ENCODE measurements at regions not wholly inside any gene's neighbourhood (a gene's known extent, or its start where the extent isn't known, plus 50 kb on each side); places are given as distances from the start of the nearest gene placed in this dataset.
A peak's percentile ranks its signal among the peaks of the same experiment; 100 is the strongest.
"Not testable (repeated sequence)": the region's sequence is repeated elsewhere in the genome, so short reads cannot be mapped to it uniquely, and the experiment has no call there.

DNA sequence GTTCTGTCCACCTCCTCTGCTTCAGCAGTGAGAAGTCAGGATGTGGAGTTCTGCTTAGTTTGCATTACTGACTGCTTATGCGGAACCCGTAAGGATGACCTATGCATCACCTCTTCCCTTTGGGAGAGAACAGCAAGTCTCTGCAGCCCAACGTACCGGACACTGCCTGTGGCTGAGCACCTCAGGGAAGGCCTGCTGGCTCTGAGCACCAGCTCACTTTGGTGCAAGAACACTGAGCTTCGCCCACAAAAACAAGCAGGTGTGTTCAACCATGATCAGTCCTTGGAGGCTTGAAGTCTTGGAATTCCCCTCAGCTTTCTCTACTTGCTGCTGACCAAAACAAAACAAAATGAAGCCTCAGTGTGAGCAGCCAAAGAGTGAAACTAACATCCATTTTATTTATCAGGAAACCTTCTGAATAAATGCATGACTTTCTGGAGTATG is 52.7 kb upstream of the NCK2 start:
- DNase-seq: no peak

DNA sequence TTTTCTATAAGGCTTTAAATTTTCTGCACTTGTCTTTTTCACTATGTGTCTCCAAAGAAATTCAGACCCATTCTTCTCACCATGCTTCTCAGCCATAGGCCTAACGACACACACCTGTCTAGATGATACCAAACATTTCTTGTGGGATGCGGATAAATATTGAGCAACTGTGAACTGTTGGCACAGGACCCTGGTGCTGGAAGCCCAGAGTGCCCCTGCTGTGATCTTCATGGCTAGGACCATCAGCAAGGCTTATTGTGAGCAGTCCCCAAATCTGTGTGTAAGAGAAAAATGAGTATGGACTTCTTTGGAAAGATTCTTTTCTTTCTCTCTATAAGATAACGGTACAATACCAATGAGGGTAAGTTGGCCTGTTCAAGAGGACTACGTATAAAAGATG is 54.1 kb upstream of the NCK2 start:
- DNase-seq: no peak

DNA sequence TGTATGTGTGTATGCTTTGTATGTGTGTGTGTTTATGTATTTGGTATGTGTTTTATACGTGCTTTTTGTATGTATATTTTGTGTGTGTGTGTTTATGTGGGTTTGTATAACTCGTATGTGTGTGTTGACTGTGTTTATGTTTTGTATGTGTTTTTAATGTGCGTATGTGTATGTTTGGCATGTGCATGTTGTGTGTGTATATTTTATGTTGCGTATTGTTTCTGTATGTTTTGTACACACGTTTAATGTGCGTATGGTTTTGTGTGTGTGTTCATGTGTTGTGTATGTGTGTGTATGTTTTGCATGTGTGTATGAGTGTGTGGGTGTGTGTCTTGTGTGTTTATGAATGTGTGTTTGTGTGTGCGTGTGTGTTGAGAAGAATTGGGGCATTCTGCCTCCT is 55.2 kb upstream of the NCK2 start:
- no peak for DNase-seq

DNA sequence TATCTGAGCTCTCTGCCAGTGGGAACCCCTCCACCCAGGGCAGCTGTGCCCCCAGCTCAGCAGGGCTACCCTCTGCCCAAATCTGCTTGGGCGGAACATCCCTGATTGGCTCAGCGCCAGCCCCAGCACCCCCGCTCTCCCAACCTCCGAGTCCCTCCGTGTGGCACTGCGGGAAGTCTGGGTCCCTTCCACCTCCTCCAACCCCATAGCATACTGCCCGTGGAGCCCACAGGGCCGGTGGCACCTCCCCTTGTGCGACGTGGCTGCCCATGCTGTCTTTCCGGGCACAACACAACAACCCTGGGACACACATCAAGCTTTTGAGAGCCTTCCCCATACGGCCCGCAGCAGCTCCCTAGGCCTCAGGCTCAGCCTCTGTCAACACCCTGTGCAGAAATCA is 55.8 kb upstream of the NCK2 start:
- no peak for DNase-seq

DNA sequence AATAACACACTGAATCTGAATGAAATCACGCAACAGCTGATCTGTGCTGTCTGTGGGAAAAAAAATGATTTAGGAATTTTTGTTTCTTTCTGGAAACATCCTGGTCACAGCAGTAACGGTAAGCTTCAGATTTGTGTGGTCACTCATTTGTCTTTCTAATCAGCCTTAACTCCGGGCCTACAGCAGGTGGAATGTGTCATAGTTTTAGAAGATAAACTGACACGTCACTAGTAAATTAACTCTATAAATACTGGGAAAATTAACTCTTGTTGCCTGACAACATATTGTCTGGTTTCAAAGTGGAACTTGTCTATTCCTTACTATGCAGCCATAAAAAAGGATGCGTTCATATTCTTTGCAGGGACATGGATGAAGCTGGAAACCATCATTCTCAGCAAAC is 58.1 kb upstream of the NCK2 start:
- no peak for DNase-seq

DNA sequence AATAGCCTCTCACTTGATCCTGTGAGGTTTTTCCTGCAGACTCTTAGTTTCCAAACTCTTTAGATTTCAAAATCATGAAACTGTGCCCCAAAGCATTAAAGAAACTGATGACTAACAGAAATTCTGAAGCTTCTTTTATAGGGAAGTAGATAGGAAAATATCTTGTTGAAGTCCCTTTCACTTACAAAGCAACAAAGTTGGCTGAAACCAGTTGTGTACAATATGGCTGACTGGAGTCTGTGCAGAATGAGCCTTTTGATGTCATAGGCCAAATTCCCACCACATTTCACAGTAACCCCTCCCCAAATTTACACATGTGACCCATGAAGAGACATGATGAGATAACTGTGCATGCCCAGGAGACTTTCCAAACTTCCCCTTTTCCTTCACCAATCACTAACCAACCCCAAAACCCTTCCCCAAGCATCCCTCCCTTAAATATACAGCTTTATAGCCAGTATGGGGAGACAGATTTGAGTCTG is 61.7 kb upstream of the NCK2 start:
- DNase-seq: no peak

DNA sequence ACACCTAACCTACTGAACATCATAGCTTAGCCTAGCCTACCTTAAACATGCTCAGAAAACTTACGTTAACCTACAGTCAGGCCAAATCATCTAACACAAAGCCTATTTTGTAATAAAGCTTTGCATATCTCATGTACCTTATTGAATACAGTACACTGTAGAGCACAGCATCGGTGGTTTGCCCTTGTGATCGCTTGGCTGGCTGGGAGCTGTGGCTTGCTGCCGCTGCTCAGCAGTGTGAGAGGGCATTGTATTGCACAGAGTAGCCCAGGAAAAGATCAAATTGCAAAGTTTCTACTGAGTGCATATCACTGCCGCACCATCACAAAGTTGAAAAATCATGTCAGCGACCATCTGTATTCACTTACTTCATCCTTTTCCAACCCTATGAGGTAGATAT is 62.3 kb upstream of the NCK2 start:
- no peak for DNase-seq

DNA sequence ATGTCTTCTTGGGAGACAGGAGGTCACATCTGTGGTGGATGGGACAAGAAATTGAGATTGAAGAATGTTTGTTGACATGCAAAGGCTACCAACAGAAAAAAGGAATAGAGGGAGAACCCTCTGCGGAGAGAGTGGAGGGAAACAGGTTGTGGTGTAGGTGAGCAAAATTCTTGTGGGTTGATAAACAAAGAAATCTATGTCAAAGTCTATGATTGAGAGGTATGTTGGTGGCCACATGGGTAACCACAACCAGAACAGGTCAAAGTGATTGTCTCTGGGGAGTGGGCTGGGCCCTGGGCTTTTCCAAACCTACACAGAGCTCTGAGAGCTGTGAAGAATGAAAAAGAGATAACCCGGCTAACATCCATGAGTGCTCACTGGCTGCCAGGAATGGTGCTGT is 62.8 kb upstream of the NCK2 start:
- no peak for DNase-seq

DNA sequence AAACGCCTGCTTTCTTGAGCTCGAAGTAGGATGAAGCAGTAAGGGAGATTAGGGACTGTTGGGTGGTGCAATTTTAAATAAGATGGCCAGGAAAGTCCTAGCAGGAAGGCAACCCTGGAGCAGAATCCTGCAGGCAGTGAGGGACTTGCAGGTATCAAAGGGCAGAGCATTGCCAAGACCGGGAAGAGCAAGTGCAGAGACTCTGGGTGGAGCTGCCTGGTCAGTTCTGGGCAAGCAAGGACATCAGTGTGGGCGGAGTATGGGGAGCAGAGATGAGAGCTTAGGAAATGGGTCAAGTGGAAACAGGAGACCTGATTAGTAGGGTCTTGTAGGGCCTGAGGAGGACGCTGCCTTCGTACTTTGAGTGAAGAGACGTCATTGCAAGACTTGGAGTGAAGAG is 64.4 kb upstream of the NCK2 start:
- no peak for DNase-seq

DNA sequence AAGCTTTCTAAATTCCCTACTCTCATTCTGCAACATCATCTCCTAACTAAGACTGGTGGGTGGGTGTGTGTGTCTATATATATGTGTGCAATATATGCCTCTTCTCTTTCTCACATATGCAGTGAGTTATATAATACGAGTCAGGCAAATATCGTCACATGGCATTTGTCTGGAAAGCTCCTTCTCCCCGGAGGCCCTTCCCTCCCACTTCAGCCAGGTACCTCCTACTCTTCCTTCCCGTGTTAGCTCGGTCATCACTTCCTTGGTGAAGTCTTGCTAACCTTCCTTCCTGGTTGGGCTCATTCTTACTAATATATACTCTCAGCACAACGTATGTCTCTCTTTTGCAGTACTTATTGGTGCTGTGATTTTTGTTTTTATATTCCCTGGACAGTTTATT is 66.4 kb upstream of the NCK2 start:
- DNase-seq: no peak

DNA sequence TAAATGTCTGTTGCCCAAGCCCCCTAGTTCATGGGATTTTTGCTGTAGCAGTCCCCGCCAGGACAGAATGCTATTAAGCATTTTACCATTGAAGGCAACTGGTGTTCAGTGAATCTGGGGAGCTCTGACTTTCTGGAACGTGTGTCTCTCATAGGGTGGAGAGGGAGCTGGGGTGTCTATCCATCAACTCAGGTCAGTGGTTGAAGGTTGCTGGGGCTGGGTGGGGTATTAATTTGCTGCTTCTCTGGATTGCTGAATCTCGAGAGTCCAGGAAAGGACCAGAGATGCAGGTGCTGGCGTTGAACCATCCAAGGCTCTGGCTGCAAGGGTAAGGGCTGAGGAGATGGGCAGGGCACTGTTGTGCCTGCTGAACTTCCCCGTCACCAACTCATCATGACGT is 66.8 kb upstream of the NCK2 start:
- no peak for DNase-seq

DNA sequence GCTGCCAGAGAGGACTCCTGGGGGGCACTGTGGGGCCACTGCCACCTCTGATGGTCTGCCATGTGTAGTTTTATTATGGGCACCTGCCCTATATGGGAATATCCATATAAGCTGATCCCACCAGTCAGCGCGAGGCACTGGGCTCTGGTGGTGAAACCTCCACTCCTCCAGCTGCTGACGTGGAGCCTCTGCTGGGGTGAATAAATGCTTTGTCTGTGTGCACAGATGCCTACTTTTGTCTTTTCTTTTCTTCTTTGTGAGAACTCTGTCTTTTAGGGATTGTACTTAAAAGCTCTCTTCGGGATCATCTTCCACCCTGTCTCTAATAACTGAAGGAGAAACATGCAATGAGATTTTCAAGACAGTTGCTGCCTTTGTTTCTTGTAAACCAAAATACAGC is 68.9 kb upstream of the NCK2 start:
- no peak for DNase-seq

DNA sequence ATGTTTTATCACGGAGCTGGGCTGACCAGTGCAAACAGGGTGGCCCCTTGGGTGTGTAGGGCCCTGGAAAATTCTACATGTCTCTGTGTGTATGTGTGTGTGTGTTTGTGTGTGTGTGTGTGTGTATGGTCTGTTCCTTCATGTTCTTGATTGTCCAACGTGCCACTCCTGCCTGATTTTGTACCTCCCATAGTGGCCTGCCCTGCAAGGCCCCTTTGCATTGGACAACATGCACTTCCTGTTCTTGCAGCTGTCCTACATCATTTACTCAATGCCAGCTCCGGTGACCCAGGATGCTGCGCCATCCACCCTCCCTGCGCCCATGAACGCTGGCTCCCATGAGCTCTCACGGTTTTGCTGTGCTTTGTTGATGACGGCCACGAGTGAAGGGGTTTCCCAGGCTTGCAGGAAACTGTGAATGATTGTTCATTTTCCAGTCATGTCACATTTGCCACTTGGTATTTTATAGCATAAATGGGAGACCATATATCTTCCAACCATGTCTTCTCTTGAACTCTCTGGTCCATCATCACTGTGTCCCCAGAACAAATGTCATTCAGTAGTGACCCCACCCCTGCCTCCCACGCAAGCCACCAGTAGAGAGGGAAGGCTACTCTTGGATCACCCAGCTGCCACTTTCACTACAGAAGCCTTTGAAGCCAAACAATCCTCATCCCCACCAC is 69.7 kb upstream of the NCK2 start:
- no peak for DNase-seq

DNA sequence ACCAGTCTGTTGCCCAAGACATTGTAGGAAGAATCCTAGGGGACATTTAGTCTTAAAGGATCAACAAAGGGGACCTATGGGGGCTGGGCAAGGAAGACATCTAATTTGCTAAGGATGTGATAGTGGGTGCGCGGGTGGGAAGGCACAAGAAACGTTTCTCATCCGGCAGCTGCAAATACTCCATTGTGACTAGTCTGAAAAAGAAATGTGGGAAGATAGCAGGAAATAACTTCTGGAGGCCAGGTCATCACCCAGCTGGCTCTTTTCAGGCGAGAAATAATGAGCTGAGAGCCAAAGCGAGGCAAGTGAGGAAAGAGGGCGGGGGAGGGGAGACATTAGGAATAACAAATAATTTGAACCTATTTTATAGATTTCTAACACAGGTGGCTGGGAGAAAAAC is 70.3 kb upstream of the NCK2 start:
- DNase-seq: no peak

DNA sequence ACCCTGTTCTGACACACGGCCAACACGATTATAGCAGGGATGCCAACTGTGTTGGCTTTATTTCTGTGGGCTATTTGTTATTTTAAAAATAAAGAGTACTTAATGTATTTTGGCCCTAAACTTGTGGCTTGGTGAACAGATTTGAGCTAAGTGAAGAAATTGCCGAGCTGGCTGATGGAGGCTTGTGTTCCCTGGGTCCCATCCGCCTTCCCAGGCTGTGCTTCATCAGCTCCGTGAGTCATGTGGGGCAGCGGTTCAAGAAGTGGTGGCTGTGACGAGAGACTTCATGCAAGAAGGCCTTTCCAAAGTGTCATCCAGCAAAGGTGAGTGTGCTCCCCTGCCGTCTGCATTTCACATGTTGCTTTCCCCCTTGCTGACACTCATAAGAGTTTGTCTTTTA is 73.6 kb upstream of the NCK2 start:
- DNase-seq: no peak

DNA sequence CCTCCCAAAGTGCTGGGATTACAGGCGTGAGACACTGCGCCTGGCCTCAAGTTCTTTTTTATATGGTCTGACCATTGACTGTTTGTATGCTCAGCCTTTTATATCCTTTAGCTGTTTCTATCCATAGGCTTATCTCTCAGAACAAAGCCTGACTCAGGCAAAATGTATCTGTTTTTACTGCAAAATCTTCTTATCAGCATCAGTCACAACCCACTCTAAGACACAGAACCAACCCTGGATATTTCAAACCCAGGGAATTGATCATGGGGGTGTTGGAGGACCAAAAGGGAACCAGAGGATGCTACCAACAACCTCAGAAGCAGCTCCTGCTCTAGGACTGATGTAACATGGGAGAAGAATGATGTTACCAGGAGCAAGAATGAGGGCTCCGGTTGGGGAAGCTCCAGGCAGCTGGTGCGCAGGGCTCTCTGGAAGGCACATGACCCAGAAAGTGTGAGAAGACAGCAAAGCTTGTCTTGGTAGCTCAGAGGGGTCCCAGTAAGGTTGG is 75.3 kb upstream of the NCK2 start:
- no peak for DNase-seq

DNA sequence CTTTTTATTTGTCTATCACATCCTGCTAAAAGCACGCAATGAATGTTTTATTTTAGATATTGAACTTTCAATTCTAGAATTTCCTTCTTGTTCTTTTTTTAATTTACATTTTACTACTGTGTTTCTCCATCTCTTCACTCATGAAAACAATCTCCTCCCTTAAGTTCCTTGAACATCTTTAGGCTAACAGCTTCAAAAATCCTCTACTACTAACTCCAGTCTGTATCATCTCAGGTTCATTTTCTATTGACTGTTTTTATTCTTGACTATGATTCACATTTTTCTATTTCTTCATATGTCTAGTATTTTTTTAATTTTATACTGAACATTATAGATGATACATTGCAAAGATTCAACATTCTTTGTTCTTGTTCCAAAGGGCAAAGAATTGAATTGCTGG is 79.2 kb upstream of the NCK2 start:
- no peak for DNase-seq

DNA sequence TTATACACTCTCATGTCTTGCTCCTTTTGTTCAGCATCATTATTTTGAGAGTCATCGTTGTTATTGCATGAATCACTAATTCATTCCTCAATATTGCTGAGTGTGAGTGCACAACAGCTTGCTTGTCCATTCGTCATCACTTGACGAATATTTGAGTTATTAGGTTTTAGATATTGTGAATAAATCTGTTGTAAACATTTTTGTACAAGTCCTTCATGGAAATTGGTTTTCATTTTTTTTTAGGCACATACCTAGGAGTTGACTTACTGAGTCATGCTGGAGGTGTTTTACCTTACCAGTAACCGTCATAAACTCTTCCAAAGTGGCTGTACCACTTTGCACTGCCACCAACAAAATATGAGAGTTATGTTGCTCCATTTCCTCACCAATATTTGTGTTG is 84.2 kb upstream of the NCK2 start:
- no peak for DNase-seq

DNA sequence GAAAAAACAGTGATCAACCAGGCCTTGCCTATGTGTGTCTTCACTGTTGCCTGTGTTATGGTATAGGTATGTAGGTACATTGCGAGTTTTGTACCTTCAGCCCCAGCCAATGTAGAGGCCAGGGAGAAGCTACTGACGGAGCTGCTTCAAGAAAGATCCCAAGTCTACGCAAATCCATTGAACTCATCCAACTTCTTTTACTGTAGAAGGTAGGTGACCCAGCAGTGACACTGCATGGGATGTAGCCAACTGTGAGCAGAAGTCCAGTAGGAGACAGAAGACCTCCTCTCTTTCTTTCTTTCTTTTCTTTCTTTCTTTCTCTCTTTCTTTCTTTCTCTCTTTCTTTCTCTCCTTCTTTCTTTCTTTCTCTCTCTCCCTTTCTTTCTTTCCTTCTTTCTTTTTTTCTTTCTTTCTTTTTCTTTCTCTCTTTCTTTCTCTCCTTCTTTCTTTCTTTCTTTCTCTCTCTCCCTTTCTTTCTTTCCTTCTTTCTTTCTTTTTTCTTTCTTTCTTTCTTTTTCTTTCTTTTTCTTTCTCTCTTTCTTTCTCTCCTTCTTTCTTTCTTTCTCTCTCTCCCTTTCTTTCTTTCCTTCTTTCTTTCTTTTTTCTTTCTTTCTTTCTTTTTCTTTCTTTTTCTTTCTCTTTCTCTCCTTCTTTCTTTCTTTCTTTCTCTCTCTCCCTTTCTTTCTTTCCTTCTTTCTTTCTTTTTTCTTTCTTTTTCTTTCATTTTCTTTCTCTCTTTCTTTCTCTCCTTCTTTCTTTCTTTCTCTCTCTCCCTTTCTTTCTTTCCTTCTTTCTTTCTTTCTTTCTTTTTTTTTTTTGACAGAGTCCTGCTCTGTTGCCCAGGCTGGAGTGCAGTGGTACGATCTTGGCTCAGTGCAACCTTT is 88.7 kb upstream of the NCK2 start:
- DNase-seq: not testable (repeated sequence)

DNA sequence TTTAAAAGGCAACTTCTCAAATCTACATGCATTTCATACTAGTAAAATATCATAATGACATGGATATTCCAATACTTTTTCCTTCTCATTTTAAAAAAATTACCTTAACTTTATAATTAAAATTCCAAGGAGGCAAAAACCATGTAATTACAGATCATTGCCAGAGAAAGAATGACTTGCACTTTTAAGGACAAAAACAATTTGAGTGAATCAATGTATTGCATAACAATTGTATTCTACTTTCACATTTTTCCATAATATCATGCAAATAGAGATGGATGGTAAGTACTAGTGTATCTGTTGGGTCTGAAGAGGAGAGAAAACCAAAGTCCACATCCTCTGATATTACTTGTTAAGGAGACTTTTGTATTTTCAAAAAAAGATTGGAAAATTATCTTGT is 89.5 kb upstream of the NCK2 start:
- no peak for DNase-seq

DNA sequence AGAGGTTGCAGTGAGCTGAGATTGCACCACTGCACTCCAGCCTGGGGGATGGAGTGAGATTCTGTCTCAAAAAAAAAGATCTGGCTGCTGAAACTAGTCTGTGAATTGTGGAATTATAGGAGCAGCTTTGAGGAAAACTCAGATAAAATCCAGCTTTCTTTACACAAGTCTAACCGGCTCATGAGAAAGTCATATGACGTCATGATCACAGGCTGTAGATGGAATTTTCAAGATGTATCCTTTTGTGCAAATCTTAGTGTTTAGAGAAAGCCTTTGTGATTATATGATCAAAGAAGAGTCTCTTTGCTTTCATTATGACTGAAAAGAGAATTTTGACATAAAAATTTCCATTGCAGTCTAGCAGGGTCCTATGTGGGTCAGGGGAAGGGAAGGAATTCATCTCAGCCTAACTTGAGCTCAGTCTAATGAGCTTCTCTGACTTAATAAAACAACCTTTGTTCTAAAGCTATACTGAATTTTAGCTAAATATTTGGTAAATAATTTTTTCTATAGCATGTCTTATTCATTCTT is 90.2 kb upstream of the NCK2 start:
- DNase-seq: no peak

DNA sequence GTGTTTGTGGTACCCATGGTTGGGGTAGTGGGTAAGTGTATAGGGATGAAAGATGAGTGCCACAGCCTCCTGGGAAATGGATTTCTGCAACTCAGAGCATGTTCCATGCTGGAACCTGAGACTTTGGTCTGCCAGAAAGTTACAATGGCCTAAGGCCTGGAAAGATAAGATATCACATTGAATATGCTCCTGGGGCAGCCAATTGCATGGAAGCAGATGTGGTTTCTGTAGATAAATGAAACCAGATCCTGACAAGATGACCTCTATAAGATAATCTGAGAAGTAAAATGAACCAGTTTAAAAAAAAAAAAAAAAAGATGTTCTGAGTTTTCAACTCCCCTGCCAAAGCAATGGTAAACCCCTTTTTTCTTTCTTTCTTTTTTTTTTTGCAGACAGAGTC is 91.4 kb upstream of the NCK2 start:
- peak; percentile 26 for DNase-seq

DNA sequence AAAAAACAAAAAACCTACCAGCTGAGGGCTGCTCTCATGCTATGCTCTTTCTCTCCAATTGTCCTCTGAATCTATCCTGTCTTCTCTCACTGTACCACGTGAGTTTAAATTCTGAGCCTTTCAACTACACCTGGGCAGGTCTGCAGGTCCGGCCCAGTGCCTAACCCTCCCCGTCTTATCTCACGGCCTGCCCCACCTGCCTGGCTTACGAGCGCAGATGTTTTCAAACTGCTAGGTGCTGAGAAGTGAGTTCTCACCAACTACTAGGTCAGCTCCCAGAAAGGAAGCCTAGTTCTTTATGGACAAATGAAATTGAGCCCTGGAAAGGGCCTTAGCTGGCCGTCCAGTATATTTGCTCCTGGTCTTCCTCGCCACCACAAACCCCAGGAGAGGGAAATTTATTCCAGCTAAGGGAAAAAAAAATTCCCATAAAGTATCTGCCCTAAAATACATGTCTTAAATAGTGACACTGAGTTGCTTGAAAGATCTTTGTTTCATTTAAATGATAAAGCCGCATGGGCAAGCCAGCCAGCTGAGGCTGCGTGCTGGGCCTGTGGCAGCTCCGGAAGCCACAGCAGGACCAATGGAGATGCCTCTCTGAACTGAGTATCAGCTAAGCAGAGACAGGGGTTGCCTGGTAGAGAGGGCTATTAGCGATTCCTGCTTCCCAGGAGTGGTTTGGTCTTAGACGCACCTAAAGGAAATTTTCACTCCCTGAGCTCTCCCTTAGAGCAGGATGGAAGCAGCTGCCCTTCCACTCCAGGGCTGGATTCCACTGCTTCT is 92.5 kb upstream of the NCK2 start:
- DNase-seq: no peak
